ENCODE measurements at regions not wholly inside any gene's neighbourhood (a gene's known extent, or its start where the extent isn't known, plus 50 kb on each side); places are given as distances from the start of the nearest gene placed in this dataset.

GRCh38 chr3:71987828-71988227 is 202.9 kb upstream of the PROK2 start:
- WGBS (ENCODE audit: low lambda C conversion rate, missing lambda C conversion rate): 78% methylated on average over 5 of the region's 5 CpGs
- DNase-seq (ENCODE audit: low spot score): no peak
- TF ChIP-seq EZH2 (IDR thresholded peaks at IDR 0.05; ENCODE audit: borderline replicate concordance): no peak
- no peak for TF ChIP-seq EZH2phosphoT487 (IDR thresholded peaks at IDR 0.05; ENCODE audit: low read depth, severe bottlenecking, unreplicated experiment)
- no peak for TF ChIP-seq CTCF (IDR thresholded peaks at IDR 0.05; ENCODE audit: poor library complexity)
- H2AFZ ChIP-seq: no peak overlapping the region
- H3K27ac ChIP-seq: no peak overlapping the region
- no peaks in the 10 kb centered on the region for H3K27me3 ChIP-seq
- no peak overlapping the region for H3K4me3 ChIP-seq
- H3K79me2 ChIP-seq: no peaks in the 10 kb centered on the region
- H3K4me1 ChIP-seq (ENCODE audit: insufficient read depth): peaks cover 5% of the 10 kb centered on the region
- H3K4me2 ChIP-seq: no peak overlapping the region
- H3K9me3 ChIP-seq (ENCODE audit: low read depth): no peaks in the 10 kb centered on the region
- H4K20me1 ChIP-seq (ENCODE audit: insufficient read depth, poor library complexity, severe bottlenecking): no peaks in the 10 kb centered on the region
- no peaks in the 10 kb centered on the region for H3K9me2 ChIP-seq (replicated peaks; ENCODE audit: insufficient read depth)
- no peaks in the 10 kb centered on the region for H3K36me3 ChIP-seq (replicated peaks; ENCODE audit: insufficient read depth, low read depth)

- H3K79me2 ChIP-seq: no peaks in the 10 kb centered on the region
- no peak overlapping the region for H3K4me3 ChIP-seq
- DNase-seq (ENCODE audit: low spot score): peak; percentile 41
- peaks cover 6% of the 10 kb centered on the region for H3K4me1 ChIP-seq (ENCODE audit: insufficient read depth)
- no peak overlapping the region for H3K27ac ChIP-seq
- 80% methylated on average over 9 of the region's 9 CpGs for WGBS (ENCODE audit: low lambda C conversion rate, missing lambda C conversion rate)
- H3K4me2 ChIP-seq: no peak overlapping the region
- H3K27me3 ChIP-seq: no peaks in the 10 kb centered on the region
- peak; percentile 39 for TF ChIP-seq CTCF (IDR thresholded peaks at IDR 0.05; ENCODE audit: poor library complexity)
- no peak for TF ChIP-seq EZH2 (IDR thresholded peaks at IDR 0.05; ENCODE audit: borderline replicate concordance)
- no peaks in the 10 kb centered on the region for H4K20me1 ChIP-seq (ENCODE audit: insufficient read depth, poor library complexity, severe bottlenecking)
- H3K9me2 ChIP-seq (replicated peaks; ENCODE audit: insufficient read depth): no peaks in the 10 kb centered on the region
- H3K36me3 ChIP-seq (replicated peaks; ENCODE audit: insufficient read depth, low read depth): no peaks in the 10 kb centered on the region
- H3K9me3 ChIP-seq (ENCODE audit: low read depth): no peaks in the 10 kb centered on the region
- H2AFZ ChIP-seq: no peak overlapping the region
These were observed 202.3 kb upstream of the PROK2 start for GRCh38 chr3:71987089-71987735.

GRCh38 chr3:71986606-71987005 is 201.7 kb upstream of the PROK2 start:
- Histone ChIP-seq H4K20me1 (ENCODE audit: insufficient read depth, poor library complexity, severe bottlenecking) (no peaks in the 10 kb centered on the region), H3K27me3 (no peaks in the 10 kb centered on the region), H3K36me3 (replicated peaks; ENCODE audit: insufficient read depth, low read depth) (no peaks in the 10 kb centered on the region), H3K27ac (peak overlapping the region; percentile 46), H2AFZ (no peak overlapping the region), H3K9me3 (ENCODE audit: low read depth) (no peaks in the 10 kb centered on the region), H3K4me3 (no peak overlapping the region), H3K4me1 (ENCODE audit: insufficient read depth) (peaks cover 3% of the 10 kb centered on the region), H3K4me2 (no peak overlapping the region), H3K9me2 (replicated peaks; ENCODE audit: insufficient read depth) (no peaks in the 10 kb centered on the region), H3K79me2 (no peaks in the 10 kb centered on the region)
- DNase-seq (ENCODE audit: low spot score): no peak
- TF ChIP-seq EZH2phosphoT487 (IDR thresholded peaks at IDR 0.05; ENCODE audit: low read depth, severe bottlenecking, unreplicated experiment): no peak
- no peak for TF ChIP-seq CTCF (IDR thresholded peaks at IDR 0.05; ENCODE audit: poor library complexity)
- no peak for TF ChIP-seq EZH2 (IDR thresholded peaks at IDR 0.05; ENCODE audit: borderline replicate concordance)
- WGBS (ENCODE audit: low lambda C conversion rate, missing lambda C conversion rate): 85% methylated on average over 6 of the region's 6 CpGs

All from hepatocyte (in vitro differentiated cells).